ENCODE measurements at regions not wholly inside any gene's neighbourhood (a gene's known extent, or its start where the extent isn't known, plus 50 kb on each side); places are given as distances from the start of the nearest gene placed in this dataset.
"Not testable (repeated sequence)": the region's sequence is repeated elsewhere in the genome, so short reads cannot be mapped to it uniquely, and the experiment has no call there.

GRCh38 chrX:87895421-87895820 is 377.8 kb downstream of the KLHL4 start:
- no peaks in the 10 kb centered on the region for H3K9me3 Mint-ChIP-seq
- no peaks in the 10 kb centered on the region for H3K36me3 Mint-ChIP-seq
- DNase-seq (ENCODE audit: low spot score in 2 of 2) (no peak), ATAC-seq (no peak)
- H3K27ac Mint-ChIP-seq = no peak overlapping the region

DNA sequence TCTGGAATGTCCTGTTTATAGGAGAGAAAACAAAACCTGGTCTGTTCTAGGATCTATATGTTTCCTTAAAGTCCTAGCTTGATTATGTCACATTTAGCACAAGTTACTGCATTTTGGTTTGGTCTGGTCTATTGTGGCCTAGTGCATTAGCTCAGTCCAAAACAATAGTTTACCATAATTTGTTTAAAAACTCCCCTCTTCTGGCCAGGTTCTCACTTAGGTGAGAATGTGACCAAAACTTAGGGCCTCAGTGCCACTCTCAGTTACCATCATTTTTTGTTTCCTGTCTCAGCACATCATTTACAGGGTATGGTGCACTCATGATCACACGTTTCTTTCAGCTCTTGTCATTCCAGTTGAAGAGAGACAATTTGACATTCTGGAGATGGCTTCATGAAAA is 378.5 kb downstream of the KLHL4 start:
- Mint-ChIP-seq H3K9me3 (no peaks in the 10 kb centered on the region), H3K27ac (no peak overlapping the region), H3K36me3 (no peaks in the 10 kb centered on the region)
- DNase-seq (ENCODE audit: low spot score in 2 of 2) (no peak), ATAC-seq (no peak)

DNA sequence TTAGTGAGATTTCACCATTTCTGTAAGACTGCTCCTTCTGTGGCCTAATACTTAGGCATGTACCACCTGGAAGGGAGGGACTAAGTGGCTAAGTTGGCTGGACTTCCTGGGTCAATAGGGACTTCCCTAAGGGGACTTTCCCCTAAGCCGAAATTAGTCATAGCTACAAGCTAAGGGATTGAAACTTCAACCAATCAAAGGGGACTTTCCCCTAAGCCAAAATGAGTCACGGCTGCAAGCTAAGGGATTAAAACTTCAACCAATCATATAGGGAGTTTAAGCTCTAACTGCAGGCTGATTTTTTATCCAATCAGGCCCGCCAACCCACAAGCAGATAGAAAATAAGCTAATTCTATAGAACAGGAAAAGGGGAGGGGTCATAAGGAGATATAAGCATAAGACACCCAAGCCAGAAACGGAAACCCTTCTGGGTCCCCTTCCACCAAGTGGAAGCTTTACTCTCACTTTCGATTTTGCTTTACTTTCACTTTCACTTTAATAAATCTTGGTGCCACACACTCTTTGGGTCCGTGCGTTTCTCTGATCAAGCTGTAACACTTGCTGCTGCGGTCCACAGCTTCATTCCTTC is 382.8 kb downstream of the KLHL4 start:
- DNase-seq (ENCODE audit: low spot score in 2 of 2) = no peak
- Mint-ChIP-seq H3K36me3 (no peaks in the 10 kb centered on the region), H3K9me3 (no peaks in the 10 kb centered on the region), H3K27ac (no peak overlapping the region)
- ATAC-seq = peak in 1 of 2 donors; percentile 46

DNA sequence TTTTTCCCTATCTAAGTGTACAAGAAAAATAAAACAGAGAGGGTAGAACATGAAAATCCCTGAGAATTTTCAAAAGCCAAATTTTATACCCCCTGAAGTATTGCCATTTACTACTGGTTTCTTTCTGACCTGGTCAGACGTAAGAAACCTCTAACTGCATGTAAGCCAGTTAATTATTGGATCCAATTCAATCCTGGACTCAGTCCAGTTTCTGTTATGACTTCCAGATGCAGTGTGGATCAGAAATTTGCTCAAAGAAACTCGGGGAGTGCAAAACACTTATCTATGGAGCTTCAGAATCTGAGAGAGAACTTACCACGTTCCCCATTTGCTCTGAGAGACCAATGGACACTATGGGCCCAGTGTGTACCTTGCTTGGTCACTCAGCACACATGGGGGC is 383.5 kb downstream of the KLHL4 start:
- Mint-ChIP-seq H3K36me3 (no peaks in the 10 kb centered on the region), H3K9me3 (no peaks in the 10 kb centered on the region), H3K27ac (no peak overlapping the region)
- no peak for DNase-seq (ENCODE audit: low spot score in 2 of 2)
- ATAC-seq = no peak

DNA sequence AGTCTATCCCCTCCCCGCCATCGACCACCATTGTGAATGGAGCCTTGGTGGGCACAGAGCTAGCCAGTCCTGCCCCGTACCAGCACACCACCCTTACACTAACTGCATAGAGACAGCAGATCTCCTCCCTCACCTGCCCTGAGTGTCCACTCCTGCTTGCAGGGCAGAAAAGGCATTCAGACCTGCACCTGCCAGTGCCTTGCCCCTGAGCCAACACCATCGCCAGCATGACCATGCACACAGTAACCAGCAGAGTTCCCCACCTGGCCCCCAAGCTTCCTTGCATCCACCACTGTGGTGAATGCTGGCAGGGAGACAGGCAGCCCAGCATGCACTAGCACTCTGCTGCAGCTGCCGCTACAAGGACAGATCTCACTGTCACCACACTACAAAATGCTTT is 397.1 kb downstream of the KLHL4 start:
- DNase-seq (ENCODE audit: low spot score in 2 of 2) (no peak), ATAC-seq (no peak)
- H3K27ac Mint-ChIP-seq = no peak overlapping the region
- no peaks in the 10 kb centered on the region for H3K36me3 Mint-ChIP-seq
- H3K9me3 Mint-ChIP-seq = peaks cover 0 to 6% of the 10 kb centered on the region in 2 donors

GRCh38 chrX:87924619-87925018 is 407.0 kb downstream of the KLHL4 start:
- ATAC-seq (no peak), DNase-seq (ENCODE audit: low spot score in 2 of 2) (no peak)
- Mint-ChIP-seq H3K27ac (no peak overlapping the region), H3K9me3 (peaks cover 9 to 11% of the 10 kb centered on the region in 2 donors), H3K36me3 (no peaks in the 10 kb centered on the region)

DNA sequence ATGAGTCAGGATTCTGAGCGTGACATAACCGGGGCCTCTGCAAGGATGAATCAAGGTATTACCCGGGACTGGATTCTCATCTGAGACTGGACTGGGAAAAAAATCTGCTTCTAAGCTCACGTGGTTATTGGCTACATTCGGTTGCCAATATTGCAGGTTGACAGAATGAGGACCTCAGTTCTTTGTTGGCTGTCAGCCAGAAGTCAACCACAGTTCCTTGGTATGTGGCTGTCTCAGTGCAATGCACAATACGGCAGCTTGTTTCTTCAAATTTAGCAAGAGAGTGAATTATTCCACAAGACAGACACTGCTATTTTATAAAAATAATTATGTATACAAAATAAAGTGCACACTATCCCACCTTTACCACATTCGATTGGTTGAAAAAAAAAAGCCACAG is 424.2 kb downstream of the KLHL4 start:
- Mint-ChIP-seq H3K9me3 (peaks cover 0 to 4% of the 10 kb centered on the region in 2 donors), H3K36me3 (no peaks in the 10 kb centered on the region), H3K27ac (no peak overlapping the region)
- ATAC-seq (no peak), DNase-seq (ENCODE audit: low spot score in 2 of 2) (no peak)

DNA sequence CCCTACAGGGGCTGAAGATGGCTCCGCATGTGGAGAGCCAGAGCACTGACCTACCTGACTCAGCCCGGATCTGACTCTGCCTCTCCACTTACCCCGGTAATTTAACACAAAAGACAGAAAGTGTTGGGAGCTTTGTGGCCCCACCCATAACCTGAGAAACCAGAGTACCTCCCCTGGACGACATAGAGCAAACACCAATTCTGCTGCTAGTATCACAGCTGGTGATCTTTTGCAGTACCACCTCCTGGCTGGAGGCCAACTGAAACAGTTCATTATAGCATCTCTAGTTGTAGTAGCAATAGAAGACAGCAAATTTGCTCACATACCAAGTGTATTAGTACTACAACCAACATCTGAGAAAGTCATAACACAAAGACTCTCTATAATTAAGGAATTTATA is 443.9 kb downstream of the KLHL4 start:
- Mint-ChIP-seq H3K36me3 (no peaks in the 10 kb centered on the region), H3K27ac (no peak overlapping the region), H3K9me3 (no peaks in the 10 kb centered on the region)
- ATAC-seq = no peak
- no peak for DNase-seq (ENCODE audit: low spot score in 2 of 2)

DNA sequence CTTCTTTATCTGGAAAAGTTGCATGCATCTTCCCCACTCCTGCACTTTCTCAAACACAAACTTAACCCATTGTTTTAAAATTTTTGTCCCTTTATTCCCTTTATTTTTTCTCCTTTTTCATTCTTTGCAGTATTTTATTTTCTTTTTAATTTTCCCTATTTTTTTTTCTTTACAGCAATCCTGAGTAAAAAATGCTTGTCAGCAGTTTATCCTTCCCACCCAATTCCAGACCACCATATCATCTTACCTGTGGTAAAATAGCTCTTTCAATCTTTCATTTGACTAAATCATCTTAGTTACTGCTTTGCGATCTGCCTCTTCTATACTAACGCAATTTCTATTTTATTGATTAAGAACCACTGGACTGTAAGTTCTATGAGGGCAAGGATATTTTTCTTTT is 450.5 kb downstream of the KLHL4 start:
- no peak for DNase-seq (ENCODE audit: low spot score in 2 of 2)
- H3K36me3 Mint-ChIP-seq = no peaks in the 10 kb centered on the region
- H3K27ac Mint-ChIP-seq = no peak overlapping the region
- peaks cover 0 to 6% of the 10 kb centered on the region in 2 donors for H3K9me3 Mint-ChIP-seq
- no peak for ATAC-seq

GRCh38 chrX:87972121-87972520 is 454.5 kb downstream of the KLHL4 start:
- not testable (repeated sequence) for DNase-seq (ENCODE audit: low spot score in 2 of 2); H3K9me3 Mint-ChIP-seq; H3K36me3 Mint-ChIP-seq; H3K27ac Mint-ChIP-seq; ATAC-seq

DNA sequence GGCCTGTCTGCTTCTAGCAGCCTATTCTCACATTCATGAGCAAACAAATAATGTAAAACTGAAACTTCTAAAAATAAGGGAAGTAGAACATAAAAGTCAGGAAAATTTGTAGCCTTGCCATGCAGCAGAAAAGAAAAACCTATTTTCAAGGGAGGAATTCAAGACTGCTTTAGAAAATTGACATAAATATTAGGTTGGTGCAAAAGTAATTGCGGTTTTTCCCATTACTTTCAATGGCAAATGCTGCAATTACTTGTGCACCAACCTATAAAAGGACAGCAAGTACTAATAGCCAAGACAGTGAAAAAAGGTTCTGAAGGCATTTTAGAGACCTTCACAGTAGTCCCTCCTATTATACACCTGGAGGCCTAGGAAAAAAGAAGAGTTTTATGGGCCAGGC is 457.8 kb downstream of the KLHL4 start:
- ATAC-seq (no peak), DNase-seq (ENCODE audit: low spot score in 2 of 2) (no peak)
- Mint-ChIP-seq H3K9me3 (no peaks in the 10 kb centered on the region), H3K27ac (no peak overlapping the region), H3K36me3 (no peaks in the 10 kb centered on the region)

- not testable (repeated sequence) for H3K27ac Mint-ChIP-seq; H3K36me3 Mint-ChIP-seq; DNase-seq (ENCODE audit: low spot score in 2 of 2); ATAC-seq
- peaks cover 9 to 12% of the 10 kb centered on the region in 2 donors for H3K9me3 Mint-ChIP-seq
These were observed 490.3 kb downstream of the KLHL4 start for GRCh38 chrX:88007873-88008272.

DNA sequence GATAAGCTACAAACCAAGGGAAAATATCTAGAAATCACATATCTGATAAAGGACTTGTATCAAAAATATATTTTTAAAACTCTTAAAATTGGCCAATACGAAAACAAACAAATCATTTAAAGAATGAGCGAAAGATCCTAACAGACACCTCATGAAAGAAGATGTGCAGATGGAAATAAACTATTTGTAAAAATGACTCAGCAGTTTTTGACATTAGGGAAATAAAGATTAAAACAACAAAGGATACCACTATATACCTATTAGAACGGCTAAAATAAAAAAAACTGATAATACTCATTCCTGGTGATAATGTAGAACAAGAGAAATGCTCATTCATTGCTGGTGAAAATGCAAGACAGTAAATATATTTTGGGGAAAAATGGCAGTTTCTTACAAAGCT is 506.4 kb downstream of the KLHL4 start:
- Mint-ChIP-seq H3K9me3 (peaks cover 2 to 5% of the 10 kb centered on the region in 2 donors), H3K27ac (no peak overlapping the region), H3K36me3 (no peaks in the 10 kb centered on the region)
- ATAC-seq (no peak), DNase-seq (ENCODE audit: low spot score in 2 of 2) (no peak)

- Mint-ChIP-seq H3K36me3 (no peaks in the 10 kb centered on the region), H3K9me3 (no peaks in the 10 kb centered on the region), H3K27ac (no peak overlapping the region)
- ATAC-seq (no peak), DNase-seq (ENCODE audit: low spot score in 2 of 2) (no peak)
These were observed 554.9 kb downstream of the KLHL4 start for GRCh38 chrX:88072339-88073030.

GRCh38 chrX:88101968-88102367 is 584.4 kb downstream of the KLHL4 start:
- Mint-ChIP-seq H3K9me3 (peaks cover 0 to 9% of the 10 kb centered on the region in 2 donors), H3K36me3 (no peaks in the 10 kb centered on the region), H3K27ac (no peak overlapping the region)
- ATAC-seq (no peak), DNase-seq (ENCODE audit: low spot score in 2 of 2) (no peak)

DNA sequence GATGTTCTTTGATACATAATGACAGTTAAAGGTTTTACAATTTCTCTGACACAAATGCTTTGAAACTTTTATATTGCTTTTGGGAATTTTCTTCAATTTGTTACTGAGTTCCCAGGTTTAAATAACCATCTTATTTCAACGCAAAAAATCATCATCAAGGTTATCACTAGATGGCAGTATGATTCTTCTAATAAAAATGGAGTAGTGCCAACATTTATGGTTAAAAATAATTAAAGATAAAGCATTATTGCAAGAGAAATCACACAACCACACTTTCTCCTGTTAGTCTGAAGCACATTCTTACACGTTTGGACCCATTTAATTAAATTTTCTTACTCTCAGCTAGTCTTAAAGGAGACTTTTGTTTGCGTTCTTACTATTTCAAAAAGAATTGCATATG is 611.3 kb upstream of the CPXCR1 start:
- no peak overlapping the region for H3K27ac Mint-ChIP-seq
- no peak for ATAC-seq
- no peaks in the 10 kb centered on the region for H3K36me3 Mint-ChIP-seq

DNA sequence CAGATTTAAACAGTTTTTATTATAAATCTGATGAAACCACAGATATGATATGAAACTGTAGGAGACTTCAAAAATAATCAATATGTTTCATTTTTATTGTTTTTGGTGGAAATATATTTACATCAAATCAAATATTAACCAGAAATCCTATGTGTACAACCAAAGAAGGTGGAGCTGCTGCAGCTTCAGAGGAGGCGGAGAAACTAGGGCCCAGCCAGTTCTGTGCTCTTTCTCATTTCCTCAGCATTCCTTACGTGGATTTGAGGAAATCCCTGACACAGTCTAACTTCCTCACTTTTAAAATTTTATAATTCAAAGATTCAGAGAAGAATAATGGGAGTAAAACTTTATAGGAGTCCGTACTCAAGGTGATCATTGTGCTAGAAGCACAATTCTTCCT is 610.7 kb upstream of the CPXCR1 start:
- H3K9me3 Mint-ChIP-seq = no peaks in the 10 kb centered on the region
- no peak overlapping the region for H3K27ac Mint-ChIP-seq
- H3K36me3 Mint-ChIP-seq = no peaks in the 10 kb centered on the region
- DNase-seq (ENCODE audit: low spot score in 2 of 2) (no peak), ATAC-seq (no peak)

More for the DNA sequence above, 611.3 kb upstream of the CPXCR1 start:
- DNase-seq (ENCODE audit: low spot score in 2 of 2) = no peak
- H3K9me3 Mint-ChIP-seq = no peaks in the 10 kb centered on the region

DNA sequence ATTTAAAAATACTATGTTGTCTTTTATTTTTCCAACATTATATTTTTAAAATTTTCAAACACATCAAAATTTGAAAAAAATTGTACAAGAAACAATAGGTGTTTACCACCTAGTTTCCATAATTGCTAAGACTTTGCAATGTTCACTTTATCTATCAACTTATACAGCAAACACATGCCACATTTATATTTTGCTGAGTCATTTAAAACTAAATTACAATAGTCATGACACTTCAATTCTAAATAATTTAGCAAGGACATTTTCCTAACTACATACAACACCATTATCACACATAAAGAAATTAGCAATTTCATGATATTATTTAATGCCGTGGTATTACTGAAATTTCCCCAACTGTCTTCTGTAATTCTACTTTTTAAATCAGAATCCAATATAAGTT is 600.4 kb upstream of the CPXCR1 start:
- Mint-ChIP-seq H3K36me3 (no peaks in the 10 kb centered on the region), H3K27ac (no peak overlapping the region), H3K9me3 (no peaks in the 10 kb centered on the region)
- DNase-seq (ENCODE audit: low spot score in 2 of 2) = no peak
- no peak for ATAC-seq
